H9 (cell line): ENCODE measurements at regions not wholly inside any gene's neighbourhood (a gene's known extent, or its start where the extent isn't known, plus 50 kb on each side); places are given as distances from the start of the nearest gene placed in this dataset.

Experiments used
- DNase-seq: peaks from one replicate; pipeline ENCODE4 v3.0.0-alpha.2; 2017
- H2AFZ ChIP-seq: one replicate; pipeline ENCODE4 v1.6.1; 2013; ENCODE audit warnings: mild to moderate bottlenecking, low read length, control low read depth, moderate library complexity
- H2AK5ac ChIP-seq: 2 replicates; pipeline ENCODE4 v1.6.1; 2013; ENCODE audit warnings: low read length, control low read depth, mixed read lengths; ENCODE audit not compliant: insufficient read length
- H2BK120ac ChIP-seq: one replicate; pipeline ENCODE4 v1.6.1; 2013; ENCODE audit warnings: low read depth, mild to moderate bottlenecking, low read length, control low read depth, inconsistent platforms; ENCODE audit not compliant: poor library complexity, severe bottlenecking
- H2BK12ac ChIP-seq: 2 replicates; pipeline ENCODE4 v1.6.1; 2013; ENCODE audit warnings: low read length, control low read depth, mixed read lengths, low read depth; ENCODE audit not compliant: insufficient read length
- H2BK15ac ChIP-seq: 2 replicates; pipeline ENCODE4 v1.6.1; 2013; ENCODE audit warnings: low read depth, low read length, control low read depth
- H2BK20ac ChIP-seq: one replicate; pipeline ENCODE4 v1.6.1; 2013; ENCODE audit warnings: low read depth, mild to moderate bottlenecking, low read length, control low read depth, inconsistent platforms; ENCODE audit not compliant: poor library complexity, severe bottlenecking
- H2BK5ac ChIP-seq: 2 replicates; pipeline ENCODE4 v1.6.1; 2013; ENCODE audit warnings: low read length, control low read depth, mixed read lengths; ENCODE audit not compliant: insufficient read length
- H3K14ac ChIP-seq: 2 replicates; pipeline ENCODE4 v1.6.1; 2013; ENCODE audit warnings: low read length, control low read depth; ENCODE audit not compliant: insufficient read depth
- H3K18ac ChIP-seq: 2 replicates; pipeline ENCODE4 v1.6.1; 2013; ENCODE audit warnings: low read depth, mild to moderate bottlenecking, mixed read lengths, low read length, control low read depth; ENCODE audit not compliant: insufficient read length
- H3K23ac ChIP-seq: 2 replicates; pipeline ENCODE4 v1.6.1; 2013; ENCODE audit warnings: low read length, control low read depth, mixed read lengths, low read depth; ENCODE audit not compliant: insufficient read length
- H3K23me2 ChIP-seq: 2 replicates; pipeline ENCODE4 v1.6.1; 2013; ENCODE audit warnings: low read depth, mild to moderate bottlenecking, mixed read lengths, low read length, control low read depth; ENCODE audit not compliant: insufficient read length, poor library complexity, severe bottlenecking
- H3K27ac ChIP-seq: 2 replicates; pipeline ENCODE4 v1.5.1; 2013; ENCODE audit warnings: low read length, control low read depth, mixed read lengths, low read depth; ENCODE audit not compliant: insufficient read length
- H3K27me3 ChIP-seq: 2 replicates; pipeline ENCODE4 v1.6.1; 2013; ENCODE audit warnings: low read length, control low read depth, inconsistent platforms; ENCODE audit not compliant: insufficient read depth
- H3K4ac ChIP-seq: 2 replicates; pipeline ENCODE4 v1.6.1; 2013; ENCODE audit warnings: low read depth, mild to moderate bottlenecking, control low read depth, inconsistent platforms, low read length, moderate library complexity
- H3K4me1 ChIP-seq: 2 replicates; pipeline ENCODE4 v1.6.1; 2013; ENCODE audit warnings: low read length, control low read depth, inconsistent platforms; ENCODE audit not compliant: insufficient read depth
- H3K4me2 ChIP-seq: 2 replicates; pipeline ENCODE4 v1.6.1; 2013; ENCODE audit warnings: low read length, control low read depth, mixed read lengths; ENCODE audit not compliant: insufficient read length, insufficient read depth
- H3K56ac ChIP-seq: 2 replicates; pipeline ENCODE4 v1.6.1; 2013; ENCODE audit warnings: low read depth, mild to moderate bottlenecking, mixed read lengths, low read length, control low read depth; ENCODE audit not compliant: insufficient read length
- H3K79me1 ChIP-seq: 2 replicates; pipeline ENCODE4 v1.6.1; 2013; ENCODE audit warnings: low read depth, mild to moderate bottlenecking, moderate library complexity, low read length, control low read depth, inconsistent platforms; ENCODE audit not compliant: insufficient read depth, poor library complexity, severe bottlenecking
- H3K79me2 ChIP-seq: 2 replicates; pipeline ENCODE4 v1.6.1; 2013; ENCODE audit warnings: low read length, control low read depth, inconsistent platforms; ENCODE audit not compliant: insufficient read depth
- H3K9ac ChIP-seq: 2 replicates; pipeline ENCODE4 v1.6.1; 2013; ENCODE audit warnings: low read length, control low read depth, mixed read lengths; ENCODE audit not compliant: insufficient read length; ENCODE audit errors: extremely low read depth
- H3K9me3 ChIP-seq: one replicate; pipeline ENCODE4 v1.6.1; 2013; ENCODE audit warnings: low read depth, low read length, inconsistent platforms; ENCODE audit not compliant: control insufficient read depth
- H3T11ph ChIP-seq: one replicate; pipeline ENCODE4 v1.6.1; 2013; ENCODE audit warnings: mild to moderate bottlenecking, low read length, control low read depth, inconsistent platforms
- H4K20me1 ChIP-seq: one replicate; pipeline ENCODE4 v1.6.1; 2013; ENCODE audit not compliant: control insufficient read depth, insufficient read length, insufficient read depth
- H4K5ac ChIP-seq: 2 replicates; pipeline ENCODE4 v1.6.1; 2013; ENCODE audit warnings: low read depth, mild to moderate bottlenecking, mixed read lengths, low read length, control low read depth; ENCODE audit not compliant: insufficient read length
- H4K8ac ChIP-seq: replicated peaks from 2 replicates; pipeline ENCODE4 v1.6.1; 2013; ENCODE audit warnings: low read length, control low read depth, mixed read lengths, low read depth; ENCODE audit not compliant: insufficient read length
- H4K91ac ChIP-seq: 2 replicates; pipeline ENCODE4 v1.6.1; 2013; ENCODE audit warnings: low read depth, mild to moderate bottlenecking, moderate library complexity, mixed read lengths, low read length, control low read depth; ENCODE audit not compliant: insufficient read length
- H3K27ac Mint-ChIP-seq, 3 experiments: 2 replicates in 2 of 3; 3 replicates in 1 of 3; pipeline ENCODE4 v1.8.0; 2020 to 2021; ENCODE audit warnings: mixed read lengths in 3 of 3, mild to moderate bottlenecking in 1 of 3, moderate library complexity in 1 of 3
- H3K27me3 Mint-ChIP-seq: 2 replicates; pipeline ENCODE4 v1.8.0; 2021; ENCODE audit warnings: low read depth, mild to moderate bottlenecking, moderate library complexity, mixed read lengths
- H3K36me3 Mint-ChIP-seq, 3 experiments: 2 replicates in 2 of 3; 3 replicates in 1 of 3; pipeline ENCODE4 v1.8.0; 2020 to 2021; ENCODE audit warnings: low read depth in 3 of 3, mixed read lengths in 3 of 3; ENCODE audit not compliant: insufficient read depth in 1 of 3
- H3K4me1 Mint-ChIP-seq, 2 experiments: 2 replicates each; pipeline ENCODE4 v1.8.0; 2020; ENCODE audit warnings: mixed read lengths in 2 of 2
- H3K4me3 Mint-ChIP-seq, 2 experiments: 2 replicates in 1 of 2; 3 replicates in 1 of 2; pipeline ENCODE4 v1.8.0; 2020 to 2021; ENCODE audit warnings: mild to moderate bottlenecking in 2 of 2, mixed read lengths in 2 of 2, moderate library complexity in 1 of 2
- H3K9me3 Mint-ChIP-seq, 2 experiments: 2 replicates in 1 of 2; 3 replicates in 1 of 2; pipeline ENCODE4 v1.8.0; 2020; ENCODE audit warnings: mild to moderate bottlenecking in 2 of 2, mixed read lengths in 2 of 2, moderate library complexity in 1 of 2
- WGBS: extraction: QIAGEN DNeasy Blood & Tissue Kit; methylation state at CpG from one replicate; pipeline ENCODE4 v1.1.7; 2013; ENCODE audit warnings: missing lambda C conversion rate, low lambda C conversion rate, mixed read lengths; ENCODE audit not compliant: insufficient read length; ENCODE audit errors: extremely low coverage; 5-methylcytosine and 5-hydroxymethylcytosine counted together
- TF ChIP-seq, protein P1 (sequence below): fragments of 200-600 bp; sonication (generic); conservative IDR thresholded peaks from 3 replicates; pipeline ENCODE4 v1.8.0; 2021; ENCODE audit warnings: antibody characterized with exemption, mild to moderate bottlenecking

DNA sequence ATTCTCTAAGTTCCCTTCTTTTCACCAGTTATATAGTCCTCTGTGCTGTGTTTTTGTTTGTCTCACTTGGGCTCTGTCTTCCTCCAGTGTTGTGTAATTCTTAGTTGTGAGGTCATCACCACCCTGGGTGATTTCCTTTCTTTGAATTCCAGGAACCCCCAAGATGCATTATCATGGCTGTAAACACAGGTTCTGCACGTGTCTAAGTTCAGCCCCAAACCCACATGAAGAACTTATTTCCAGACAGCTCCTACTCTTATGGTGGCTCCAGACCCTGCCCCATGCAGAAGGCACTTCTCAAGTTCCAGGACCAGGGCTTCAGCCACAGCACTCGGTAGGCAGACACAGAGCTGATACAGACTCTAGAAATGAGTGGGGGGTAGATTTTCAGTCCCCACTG, 560.5 kb downstream of the BCL11B start:
- no peak overlapping the region for H2BK15ac ChIP-seq
- H4K20me1 ChIP-seq: no peaks in the 10 kb centered on the region
- H2AK5ac ChIP-seq: no peak overlapping the region
- no peak overlapping the region for H3K4ac ChIP-seq
- no peak overlapping the region for H3K56ac ChIP-seq
- Mint-ChIP-seq H3K36me3 (no peaks in the 10 kb centered on the region), H3K4me3 (no peak overlapping the region), H3K27me3 (peaks cover 6% of the 10 kb centered on the region; the same call in 1 of the 2 replicates), H3K9me3 (no peaks in the 10 kb centered on the region), H3K4me1 (peaks cover 3% of the 10 kb centered on the region in 2 experiments; a peak in 2 of 4 replicates), H3K27ac (no peak overlapping the region)
- H3K27ac ChIP-seq: no peak overlapping the region
- H3K18ac ChIP-seq: no peak overlapping the region
- no peak overlapping the region for H4K5ac ChIP-seq
- no peak overlapping the region for H2BK12ac ChIP-seq
- no peak overlapping the region for H2BK120ac ChIP-seq
- no peak overlapping the region for H3K9ac ChIP-seq
- no peak overlapping the region for H3K4me2 ChIP-seq
- no peaks in the 10 kb centered on the region for H3K4me1 ChIP-seq
- TF ChIP-seq, protein P1, sequence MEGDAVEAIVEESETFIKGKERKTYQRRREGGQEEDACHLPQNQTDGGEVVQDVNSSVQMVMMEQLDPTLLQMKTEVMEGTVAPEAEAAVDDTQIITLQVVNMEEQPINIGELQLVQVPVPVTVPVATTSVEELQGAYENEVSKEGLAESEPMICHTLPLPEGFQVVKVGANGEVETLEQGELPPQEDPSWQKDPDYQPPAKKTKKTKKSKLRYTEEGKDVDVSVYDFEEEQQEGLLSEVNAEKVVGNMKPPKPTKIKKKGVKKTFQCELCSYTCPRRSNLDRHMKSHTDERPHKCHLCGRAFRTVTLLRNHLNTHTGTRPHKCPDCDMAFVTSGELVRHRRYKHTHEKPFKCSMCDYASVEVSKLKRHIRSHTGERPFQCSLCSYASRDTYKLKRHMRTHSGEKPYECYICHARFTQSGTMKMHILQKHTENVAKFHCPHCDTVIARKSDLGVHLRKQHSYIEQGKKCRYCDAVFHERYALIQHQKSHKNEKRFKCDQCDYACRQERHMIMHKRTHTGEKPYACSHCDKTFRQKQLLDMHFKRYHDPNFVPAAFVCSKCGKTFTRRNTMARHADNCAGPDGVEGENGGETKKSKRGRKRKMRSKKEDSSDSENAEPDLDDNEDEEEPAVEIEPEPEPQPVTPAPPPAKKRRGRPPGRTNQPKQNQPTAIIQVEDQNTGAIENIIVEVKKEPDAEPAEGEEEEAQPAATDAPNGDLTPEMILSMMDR: no peak
- no peaks in the 10 kb centered on the region for H3K79me2 ChIP-seq
- H2BK5ac ChIP-seq: no peak overlapping the region
- H3K23me2 ChIP-seq: no peaks in the 10 kb centered on the region
- H3K23ac ChIP-seq: no peak overlapping the region
- no peak overlapping the region for H3T11ph ChIP-seq
- no peak overlapping the region for H4K8ac ChIP-seq
- H3K27me3 ChIP-seq: no peaks in the 10 kb centered on the region; the same call in 1 of the 2 replicates
- H3K14ac ChIP-seq: no peak overlapping the region
- DNase-seq: no peak
- no peak overlapping the region for H2BK20ac ChIP-seq
- no CpG with 5 or more reads among the region's 2 CpGs for WGBS
- H4K91ac ChIP-seq: no peak overlapping the region
- no peaks in the 10 kb centered on the region for H3K9me3 ChIP-seq
- H3K79me1 ChIP-seq: no peaks in the 10 kb centered on the region
- no peak overlapping the region for H2AFZ ChIP-seq
